Uterus (tissue), 3 donors: ENCODE measurements at regions not wholly inside any gene's neighbourhood (a gene's known extent, or its start where the extent isn't known, plus 50 kb on each side); places are given as distances from the start of the nearest gene placed in this dataset.

ENCODE experiments used
- DNase-seq, 2 donors: peaks; one replicate each; pipeline ENCODE4 v3.0.0-alpha.2; 2019 to 2020
- H3K27ac ChIP-seq, 2 donors: fragments of 200-600 bp; sonication (generic); 1 replicate in 1 of 2; 2 replicates in 1 of 2; pipeline ENCODE4 v1.5.1; 2016 to 2018
- H3K27me3 ChIP-seq, 2 donors: fragments of 200-600 bp; sonication (generic); one replicate each; pipeline ENCODE4 v1.5.1; 2018 to 2019; ENCODE audit warnings: control low read depth in 1 of 2
- H3K36me3 ChIP-seq, 2 donors: fragments of 200-600 bp; sonication (generic); one replicate each; pipeline ENCODE4 v1.5.1; 2019; ENCODE audit warnings: control low read depth in 1 of 2
- H3K4me1 ChIP-seq, 2 donors: fragments of 200-600 bp; sonication (generic); one replicate each; pipeline ENCODE4 v1.5.1; 2018 to 2019; ENCODE audit warnings: control low read depth in 1 of 2
- H3K4me3 ChIP-seq, 2 donors: fragments of 200-600 bp; sonication (generic); 1 replicate in 1 of 2; 2 replicates in 1 of 2; pipeline ENCODE4 v1.5.1; 2018 to 2019; ENCODE audit warnings: mild to moderate bottlenecking in 1 of 2
- H3K9me3 ChIP-seq, 2 donors: fragments of 200-600 bp; sonication (generic); one replicate each; pipeline ENCODE4 v1.5.1; 2019; ENCODE audit warnings: control low read depth in 1 of 2
- POLR2A ChIP-seq, 2 donors: fragments of 450-650 bp; IDR thresholded peaks; one replicate each; pipeline ENCODE4 v1.6.1; 2016; ENCODE audit warnings: antibody characterized with exemption in 2 of 2, mild to moderate bottlenecking in 1 of 2, moderate library complexity in 1 of 2
- intact Hi-C: fragments of 100-400 bp; cut with DNase I; formaldehyde crosslinking; loops from one replicate; pipeline ENCODE4 v1.15.1; 2023; ENCODE audit warnings: low total_unique reads
- TF ChIP-seq, protein P1 (sequence below), 4 experiments: fragments of 200-600 bp in 2 of 4; fragments of 450-650 bp in 2 of 4; sonication (generic) in 2 of 4; IDR thresholded peaks; one replicate each; pipeline ENCODE4 v1.5.1; 2016 to 2019; ENCODE audit warnings: antibody characterized with exemption in 4 of 4, mild to moderate bottlenecking in 2 of 4, moderate library complexity in 1 of 4
- donor health status: DM: yes; HTN: yes; CAD: no.

DNA sequence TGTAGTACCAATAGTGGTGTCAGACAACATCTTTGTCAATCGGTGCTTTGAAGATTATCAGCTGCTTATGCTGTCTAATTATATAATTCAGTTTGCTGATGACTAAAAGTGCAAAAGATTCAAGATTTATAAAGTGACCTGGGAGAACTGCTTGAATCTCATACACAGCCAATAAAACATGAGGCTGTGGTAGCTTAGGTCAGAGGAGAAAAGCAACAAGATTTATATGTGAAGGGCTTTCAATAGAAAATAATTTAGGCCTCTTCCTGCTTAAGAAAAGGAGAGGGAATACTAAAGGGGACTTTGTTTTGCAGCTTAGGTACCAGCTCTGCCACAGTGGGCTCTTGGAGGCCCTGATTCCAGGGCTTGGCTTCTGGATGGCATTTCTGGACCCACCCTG, 111.0 kb upstream of the MAD2L1 start:
- no peak overlapping the region for H3K27ac ChIP-seq
- H3K4me3 ChIP-seq: no peak overlapping the region
- H3K9me3 ChIP-seq: no peaks in the 10 kb centered on the region
- TF ChIP-seq POLR2A (IDR thresholded peaks at IDR 0.05): no peak
- TF ChIP-seq, protein P1, sequence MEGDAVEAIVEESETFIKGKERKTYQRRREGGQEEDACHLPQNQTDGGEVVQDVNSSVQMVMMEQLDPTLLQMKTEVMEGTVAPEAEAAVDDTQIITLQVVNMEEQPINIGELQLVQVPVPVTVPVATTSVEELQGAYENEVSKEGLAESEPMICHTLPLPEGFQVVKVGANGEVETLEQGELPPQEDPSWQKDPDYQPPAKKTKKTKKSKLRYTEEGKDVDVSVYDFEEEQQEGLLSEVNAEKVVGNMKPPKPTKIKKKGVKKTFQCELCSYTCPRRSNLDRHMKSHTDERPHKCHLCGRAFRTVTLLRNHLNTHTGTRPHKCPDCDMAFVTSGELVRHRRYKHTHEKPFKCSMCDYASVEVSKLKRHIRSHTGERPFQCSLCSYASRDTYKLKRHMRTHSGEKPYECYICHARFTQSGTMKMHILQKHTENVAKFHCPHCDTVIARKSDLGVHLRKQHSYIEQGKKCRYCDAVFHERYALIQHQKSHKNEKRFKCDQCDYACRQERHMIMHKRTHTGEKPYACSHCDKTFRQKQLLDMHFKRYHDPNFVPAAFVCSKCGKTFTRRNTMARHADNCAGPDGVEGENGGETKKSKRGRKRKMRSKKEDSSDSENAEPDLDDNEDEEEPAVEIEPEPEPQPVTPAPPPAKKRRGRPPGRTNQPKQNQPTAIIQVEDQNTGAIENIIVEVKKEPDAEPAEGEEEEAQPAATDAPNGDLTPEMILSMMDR (IDR thresholded peaks at IDR 0.05): no peak
- no peaks in the 10 kb centered on the region for H3K27me3 ChIP-seq
- DNase-seq: no peak
- no peaks in the 10 kb centered on the region for H3K36me3 ChIP-seq
- intact Hi-C loops: no loop called here
- H3K4me1 ChIP-seq: no peaks in the 10 kb centered on the region

DNA sequence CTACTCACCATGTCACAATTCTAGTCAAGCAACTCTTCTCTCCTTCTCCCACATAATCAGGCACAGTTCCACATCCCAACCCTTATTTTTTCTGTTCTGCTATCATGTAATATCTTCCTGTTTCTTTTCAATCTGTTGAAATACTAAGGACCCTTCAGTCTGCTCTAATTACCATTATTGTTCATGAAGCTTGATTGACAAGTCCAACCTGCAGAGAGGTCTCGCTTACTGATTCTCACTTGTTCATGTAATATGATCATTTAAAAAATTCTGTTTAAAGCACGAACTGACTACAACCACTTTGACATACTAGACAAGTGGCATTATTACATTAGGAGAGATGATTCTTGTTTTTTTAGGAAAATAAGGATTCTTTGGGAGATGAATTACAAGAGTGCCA, 108.6 kb upstream of the MAD2L1 start:
- no peaks in the 10 kb centered on the region for H3K9me3 ChIP-seq
- H3K4me3 ChIP-seq: no peak overlapping the region
- TF ChIP-seq, protein P1 (IDR thresholded peaks at IDR 0.05): no peak
- no peak for TF ChIP-seq POLR2A (IDR thresholded peaks at IDR 0.05)
- DNase-seq: no peak
- no peaks in the 10 kb centered on the region for H3K36me3 ChIP-seq
- intact Hi-C loops: no loop called here
- no peaks in the 10 kb centered on the region for H3K27me3 ChIP-seq
- no peaks in the 10 kb centered on the region for H3K4me1 ChIP-seq
- H3K27ac ChIP-seq: no peak overlapping the region

DNA sequence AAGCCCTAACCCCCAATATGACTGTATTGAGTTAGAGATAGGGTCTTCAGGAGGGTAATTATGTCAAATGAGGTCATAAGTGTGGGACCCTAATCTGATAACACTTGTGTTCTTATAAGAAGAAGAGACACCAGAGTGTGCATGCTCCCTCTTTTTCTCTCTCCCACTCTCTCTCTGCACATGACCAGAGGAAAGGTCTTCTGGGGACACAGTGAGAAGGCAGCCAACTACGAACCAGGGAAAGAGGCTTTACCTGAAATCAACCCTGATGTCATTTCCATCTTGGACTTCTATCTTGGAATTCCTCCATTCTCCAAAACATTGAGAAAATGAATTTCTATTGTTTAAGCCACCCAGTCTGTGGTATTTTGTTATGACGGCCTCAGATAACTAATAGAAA, 97.2 kb upstream of the MAD2L1 start:
- Histone ChIP-seq H3K4me3 (no peak overlapping the region), H3K4me1 (no peaks in the 10 kb centered on the region), H3K9me3 (no peaks in the 10 kb centered on the region), H3K27ac (no peak overlapping the region), H3K27me3 (no peaks in the 10 kb centered on the region), H3K36me3 (no peaks in the 10 kb centered on the region)
- TF ChIP-seq, protein P1 (IDR thresholded peaks at IDR 0.05): no peak
- no peak for TF ChIP-seq POLR2A (IDR thresholded peaks at IDR 0.05)
- DNase-seq: no peak
- intact Hi-C loops: no loop called here

DNA sequence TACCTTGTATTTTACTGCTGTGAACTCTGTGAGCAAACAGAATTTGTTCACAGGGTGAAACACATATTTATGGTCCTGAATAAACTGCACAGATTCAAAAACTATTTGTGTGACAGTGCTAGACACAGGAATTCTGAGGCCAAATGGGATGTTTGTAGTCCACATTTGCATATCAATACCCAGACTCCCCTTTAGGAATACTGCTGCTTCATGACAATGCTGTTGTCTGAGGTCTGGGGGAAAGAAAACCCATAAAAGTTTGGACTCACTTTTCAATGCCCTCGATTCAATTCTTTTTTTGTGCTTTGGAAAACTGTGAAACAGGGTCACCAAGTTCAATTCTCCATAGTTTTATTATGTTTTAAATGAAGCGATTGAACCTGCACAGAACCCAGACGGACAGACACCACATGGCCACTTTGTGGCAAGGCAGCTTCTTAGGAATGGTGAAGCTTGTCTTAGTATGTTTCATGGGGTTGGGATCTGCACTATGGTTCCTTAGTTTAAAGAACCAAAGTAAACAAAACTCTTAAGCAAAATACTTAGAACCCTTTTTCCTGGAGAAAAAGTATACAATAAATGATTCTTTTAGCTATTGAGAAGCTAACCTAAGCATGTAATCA, 92.3 kb upstream of the MAD2L1 start:
- DNase-seq: no peak
- H3K27me3 ChIP-seq: no peaks in the 10 kb centered on the region
- intact Hi-C loops: no loop called here
- no peak overlapping the region for H3K27ac ChIP-seq
- H3K36me3 ChIP-seq: no peaks in the 10 kb centered on the region
- no peak overlapping the region for H3K4me3 ChIP-seq
- no peaks in the 10 kb centered on the region for H3K9me3 ChIP-seq
- no peaks in the 10 kb centered on the region for H3K4me1 ChIP-seq
- TF ChIP-seq, protein P1 (IDR thresholded peaks at IDR 0.05): no peak
- no peak for TF ChIP-seq POLR2A (IDR thresholded peaks at IDR 0.05)

DNA sequence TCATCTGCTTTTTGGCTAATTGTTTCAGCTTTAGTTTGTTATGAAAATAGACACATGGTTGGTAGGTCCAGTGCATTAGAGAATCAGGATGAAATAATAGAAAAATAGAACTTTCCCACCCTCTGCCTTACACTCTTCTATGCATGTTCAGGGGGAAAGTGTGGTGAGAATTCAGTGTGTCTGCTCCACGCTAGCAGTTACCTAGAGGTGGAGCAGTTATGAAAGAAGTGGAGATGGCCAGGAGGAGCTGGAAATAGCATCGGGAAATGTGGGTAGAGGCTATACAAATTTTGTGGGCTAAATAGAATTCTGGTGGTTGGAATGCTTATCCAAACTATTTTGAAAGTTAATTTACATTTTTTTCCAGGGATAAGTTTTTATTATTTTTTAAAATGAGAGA, 91.4 kb upstream of the MAD2L1 start:
- H3K4me3 ChIP-seq: no peak overlapping the region
- no peaks in the 10 kb centered on the region for H3K36me3 ChIP-seq
- intact Hi-C loops: no loop called here

More for the DNA sequence above, 91.4 kb upstream of the MAD2L1 start:
- no peak for DNase-seq
- no peaks in the 10 kb centered on the region for H3K27me3 ChIP-seq
- TF ChIP-seq, protein P1 (IDR thresholded peaks at IDR 0.05): no peak
- no peak for TF ChIP-seq POLR2A (IDR thresholded peaks at IDR 0.05)
- H3K4me1 ChIP-seq: no peaks in the 10 kb centered on the region
- H3K27ac ChIP-seq: no peak overlapping the region
- no peaks in the 10 kb centered on the region for H3K9me3 ChIP-seq
